K562 (cell line): ENCODE measurements at regions not wholly inside any gene's neighbourhood (a gene's known extent, or its start where the extent isn't known, plus 50 kb on each side); places are given as distances from the start of the nearest gene placed in this dataset.

Source experiments
- ATAC-seq: fragments of 200-7000 bp; cut with Tn5 transposase; 3 replicates; pipeline ENCODE4 v1.9.1; 2020; ENCODE audit warnings: moderate library complexity
- BruUV-seq: library from RNA; stranded (reverse); fragments of 400-500 nt; replicated peaks from 2 replicates; lab custom pipeline; 2021; lab: Mats Ljungman, UMichigan
- CTCF ChIA-PET: fragments of 300-600 bp; formaldehyde crosslinking; extraction: SDS; loops from one replicate; lab custom pipeline; 2021; ENCODE audit warnings: low intra/inter-chr PET ratio; lab: Yijun Ruan, JAX
- POLR2A ChIA-PET: fragments of 300-600, 350-650 bp; sonication (Branson Sonifier 250); formaldehyde crosslinking; extraction: SDS; loops from one replicate; lab custom pipeline; 2021; ENCODE audit warnings: antibody characterized with exemption, inconsistent platforms; lab: Yijun Ruan, JAX
- DNase-seq, 4 experiments: peaks; one replicate each; pipeline versions ENCODE4 v3.0.0 to v3.0.0-alpha.2; 2011 to 2018; ENCODE audit warnings: low spot score in 3 of 4, mixed read lengths in 3 of 4; ENCODE audit errors: extremely low read depth in 1 of 4
- FAIRE-seq: peaks from 2 replicates; lab custom pipeline; 2011; peaks lifted over from hg19 to GRCh38; lab: Jason Lieb, UNC
- H2AFZ ChIP-seq: 2 replicates; pipeline ENCODE4 v1.6.0; 2011; ENCODE audit warnings: low read depth, low read length, control low read depth, inconsistent platforms
- H3K27ac ChIP-seq: fragments of 200-600 bp; 3 replicates; pipeline ENCODE4 v1.8.0; 2011; ENCODE audit warnings: low read depth, mild to moderate bottlenecking, control low read depth, inconsistent platforms, low read length, moderate library complexity, mixed read lengths; ENCODE audit errors: extremely low read depth
- H3K27me3 ChIP-seq, 2 experiments: fragments of 300-600 bp in 1 of 2; 2 replicates in 1 of 2; 3 replicates in 1 of 2; pipeline versions ENCODE4 v1.6.0 to v1.8.0; 2011; ENCODE audit warnings: inconsistent platforms in 2 of 2, low read length in 2 of 2, mild to moderate bottlenecking in 1 of 2, mixed read lengths in 1 of 2, moderate library complexity in 1 of 2; ENCODE audit not compliant: control insufficient read depth in 2 of 2, insufficient read depth in 2 of 2
- H3K36me3 ChIP-seq: fragments of 300-600 bp; 3 replicates; pipeline ENCODE4 v1.8.0; 2011; ENCODE audit warnings: mild to moderate bottlenecking, low read length, inconsistent platforms; ENCODE audit not compliant: control insufficient read depth, insufficient read depth
- H3K4me1 ChIP-seq, 2 experiments: fragments of 200-600 bp in 1 of 2; replicated peaks in 1 of 2; 2 replicates in 1 of 2; 3 replicates in 1 of 2; pipeline versions ENCODE4 v1.5.1 to v1.8.0; 2011; ENCODE audit warnings: inconsistent platforms in 2 of 2, low read length in 2 of 2, mild to moderate bottlenecking in 1 of 2, mixed read lengths in 1 of 2, moderate library complexity in 1 of 2; ENCODE audit not compliant: control insufficient read depth in 2 of 2, insufficient read depth in 2 of 2
- H3K4me2 ChIP-seq: 2 replicates; pipeline ENCODE4 v1.6.1; 2011; ENCODE audit warnings: low read length, control low read depth, inconsistent platforms, mixed read lengths; ENCODE audit not compliant: insufficient read depth
- H3K4me3 ChIP-seq: fragments of 200-600 bp; sonication (generic), shearing (Covaris generic); 2 replicates; pipeline ENCODE4 v1.5.1; 2016; ENCODE audit warnings: control low read depth, inconsistent platforms
- H3K79me2 ChIP-seq: fragments of 200-600 bp; 3 replicates; pipeline ENCODE4 v1.8.0; 2011; ENCODE audit warnings: low read length, inconsistent platforms; ENCODE audit not compliant: control insufficient read depth, insufficient read depth
- H3K9ac ChIP-seq, 2 experiments: 2 replicates each; pipeline versions ENCODE4 v1.6.0 to v1.6.1; 2011; ENCODE audit warnings: low read depth in 2 of 2, low read length in 2 of 2, control low read depth in 1 of 2, inconsistent platforms in 1 of 2, mild to moderate bottlenecking in 1 of 2, mixed read lengths in 1 of 2; ENCODE audit not compliant: insufficient read depth in 1 of 2
- H3K9me1 ChIP-seq: one replicate; pipeline ENCODE4 v1.6.0; 2011; ENCODE audit warnings: inconsistent platforms, mild to moderate bottlenecking, low read length, moderate library complexity; ENCODE audit not compliant: control insufficient read depth, insufficient read depth
- H3K9me3 ChIP-seq: replicated peaks from 2 replicates; pipeline ENCODE4 v1.5.1; 2011; ENCODE audit warnings: low read depth, low read length, inconsistent platforms; ENCODE audit not compliant: control insufficient read depth, insufficient read depth
- H4K20me1 ChIP-seq: replicated peaks from 2 replicates; pipeline ENCODE4 v1.6.1; 2011; ENCODE audit warnings: low read length, inconsistent platforms, mixed read lengths; ENCODE audit not compliant: control insufficient read depth, insufficient read depth
- AFF4 ChIP-seq: sonication (generic); formaldehyde crosslinking; IDR thresholded peaks from 2 replicates; pipeline ENCODE4 v1.8.0; 2023; ENCODE audit warnings: mild to moderate bottlenecking, missing genetic modification reagents
- BRF1 ChIP-seq: IDR thresholded peaks from 3 replicates; pipeline ENCODE4 v1.6.1; 2011; ENCODE audit warnings: borderline replicate concordance, mild to moderate bottlenecking; ENCODE audit not compliant: insufficient read length; ENCODE audit errors: extremely low read depth
- EZH2 ChIP-seq: IDR thresholded peaks from 2 replicates; pipeline ENCODE4 v1.6.1; 2012; ENCODE audit warnings: low read depth, mild to moderate bottlenecking, inconsistent platforms, low read length, borderline replicate concordance
- FOXA3 ChIP-seq, 2 experiments: fragments of 450-650 bp in 1 of 2; sonication (generic) in 1 of 2; formaldehyde crosslinking; IDR thresholded peaks in 1 of 2; conservative IDR thresholded peaks in 1 of 2; 2 replicates each; pipeline versions ENCODE4 v1.4.0 to v1.8.0; 2020 to 2022; ENCODE audit warnings: mild to moderate bottlenecking in 2 of 2, missing genetic modification reagents in 1 of 2
- GABPA ChIP-seq: fragments of 200-800 bp; sonication (Bioruptor generic); conservative IDR thresholded peaks from 2 replicates; pipeline ENCODE4 v1.6.1; 2016; ENCODE audit warnings: low read depth, missing genetic modification characterization, missing compliant biosample characterization
- MCM5 ChIP-seq: fragments of 450-650 bp; IDR thresholded peaks from 2 replicates; pipeline ENCODE4 v1.6.1; 2016; ENCODE audit warnings: low read depth
- MYBL2 ChIP-seq, 2 experiments: fragments of 450-650 bp in 1 of 2; sonication (generic) in 1 of 2; formaldehyde crosslinking in 1 of 2; IDR thresholded peaks; 2 replicates each; pipeline versions ENCODE4 v1.6.1 to v1.8.1; 2017 to 2022; ENCODE audit warnings: borderline replicate concordance in 1 of 2, inconsistent platforms in 1 of 2, low read depth in 1 of 2, mild to moderate bottlenecking in 1 of 2, missing genetic modification reagents in 1 of 2, moderate library complexity in 1 of 2
- NFYB ChIP-seq: IDR thresholded peaks from 2 replicates; pipeline ENCODE4 v1.6.1; 2011; ENCODE audit warnings: mild to moderate bottlenecking, moderate library complexity; ENCODE audit not compliant: insufficient read length; ENCODE audit errors: extremely low read depth
- POLR2A ChIP-seq: fragments of 450-650 bp; conservative IDR thresholded peaks from 2 replicates; pipeline ENCODE4 v1.6.1; 2016
- RBM14 ChIP-seq: fragments of 200-400 bp; formaldehyde crosslinking; IDR thresholded peaks from 2 replicates; pipeline ENCODE4 v1.6.1; 2018; ENCODE audit warnings: low read depth, mild to moderate bottlenecking, low read length, moderate library complexity, borderline replicate concordance; ENCODE audit not compliant: insufficient read depth
- TBL1XR1 ChIP-seq, 2 experiments: IDR thresholded peaks; 2 replicates each; pipeline ENCODE4 v1.6.1; 2012; ENCODE audit warnings: improper control_type of control experiment in 2 of 2, low read length in 2 of 2, mild to moderate bottlenecking in 1 of 2
- ZNF253 ChIP-seq: fragments of 250-450 bp; sonication (Bioruptor Pico); conservative IDR thresholded peaks from 2 replicates; pipeline ENCODE4 v1.6.1; 2021; ENCODE audit warnings: mild to moderate bottlenecking
- ZNF280A ChIP-seq: fragments of 450-650 bp; IDR thresholded peaks from 2 replicates; pipeline ENCODE4 v1.6.1; 2018; ENCODE audit warnings: mild to moderate bottlenecking, low read depth; ENCODE audit not compliant: partially characterized antibody
- ZNF41 ChIP-seq: fragments of 250-450 bp; sonication (Bioruptor Pico); conservative IDR thresholded peaks from 2 replicates; pipeline ENCODE4 v1.4.0; 2020; ENCODE audit warnings: mild to moderate bottlenecking
- ZSCAN32 ChIP-seq: fragments of 450-650 bp; formaldehyde crosslinking; IDR thresholded peaks from 2 replicates; pipeline ENCODE4 v1.4.0; 2020; ENCODE audit warnings: mild to moderate bottlenecking, moderate library complexity
- WGBS: fragments of 100-300 bp; shearing (Covaris generic); methylation state at CpG from one replicate; pipeline ENCODE4 v1.1.6; 2016; ENCODE audit warnings: low coverage, mixed read lengths; ENCODE audit not compliant: insufficient coverage; ENCODE audit errors: missing lambda C conversion rate; 5-methylcytosine and 5-hydroxymethylcytosine counted together
- in situ Hi-C: fragments of 300-500 bp; cut with MboI; formaldehyde crosslinking; loops from 4 replicates; pipeline ENCODE4 v1.15.0; 2018; ENCODE audit warnings: inconsistent platforms, mixed read lengths
- intact Hi-C: fragments of 100-400 bp; cut with micrococcal nuclease; formaldehyde crosslinking; loops from 2 replicates; pipeline ENCODE4 v1.14.2; 2022

GRCh38 chr2:147222506-147222905 is 622.3 kb upstream of the ACVR2A start (continued):
- no peak for TF ChIP-seq GABPA
- no peak for TF ChIP-seq FOXA3 (CRISPR knock-in tag; conservative IDR thresholded peaks at IDR 0.05 in 1 of 2, IDR thresholded peaks at IDR 0.05 in 1 of 2)
- no peak for TF ChIP-seq EZH2
- TF ChIP-seq ZNF253: no peak
- TF ChIP-seq POLR2A: no peak
- no peak for TF ChIP-seq BRF1
- TF ChIP-seq, all 486 proteins: peak for 0

DNA sequence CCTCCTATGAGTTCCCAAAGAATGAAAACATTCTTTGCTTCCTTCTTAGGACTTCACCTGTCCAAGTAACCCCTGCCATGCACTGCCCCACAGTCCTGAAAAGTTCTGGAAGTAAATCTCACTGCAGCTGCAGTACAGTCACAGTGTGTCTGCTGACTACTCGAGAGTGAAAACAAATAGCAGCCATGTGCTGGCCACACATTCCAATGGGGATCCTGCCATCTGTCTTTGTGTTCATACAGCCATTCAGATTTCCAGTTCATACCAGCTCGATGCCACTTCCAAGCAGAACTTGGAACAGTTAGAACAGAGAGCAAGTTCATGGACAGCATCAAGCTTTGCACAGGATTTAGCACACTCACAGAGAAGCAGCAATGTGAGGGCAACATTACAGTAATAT is 629.9 kb upstream of the ACVR2A start:
- H3K27ac ChIP-seq: no peak overlapping the region
- H3K36me3 ChIP-seq: no peaks in the 10 kb centered on the region
- 0% methylated on average over 2 of the region's 2 CpGs for whole genome bisulfite sequencing
- H2AFZ ChIP-seq: no peak overlapping the region
- H3K4me3 ChIP-seq: no peak overlapping the region
- no peaks in the 10 kb centered on the region for H3K9me1 ChIP-seq
- no peaks in the 10 kb centered on the region for H3K79me2 ChIP-seq
- no peak overlapping the region for H3K9ac ChIP-seq
- in situ Hi-C loops: no loop called here
- H4K20me1 ChIP-seq: no peaks in the 10 kb centered on the region
- ATAC-seq (no peak), DNase-seq (no peak), FAIRE-seq (no peak)
- BruUV-seq: no TSS peak
- no peaks in the 10 kb centered on the region for H3K27me3 ChIP-seq
- intact Hi-C loops: no loop called here
- POLR2A ChIA-PET: no interaction called here
- no peaks in the 10 kb centered on the region for H3K9me3 ChIP-seq
- no peak overlapping the region for H3K4me2 ChIP-seq
- CTCF ChIA-PET: no interaction called here
- no peaks in the 10 kb centered on the region for H3K4me1 ChIP-seq
- TF ChIP-seq BRF1 (no peak), POLR2A (no peak), ZNF253 (no peak), RBM14 (no peak), MYBL2 (IDR thresholded peaks at IDR 0.05; ENCODE audit: low read depth) (no peak), MYBL2 (CRISPR knock-in tag; IDR thresholded peaks at IDR 0.05; ENCODE audit: borderline replicate concordance) (no peak), ZNF280A (no peak), FOXA3 (CRISPR knock-in tag; conservative IDR thresholded peaks at IDR 0.05 in 1 of 2, IDR thresholded peaks at IDR 0.05 in 1 of 2) (no peak), ZSCAN32 (CRISPR knock-in tag) (no peak), TBL1XR1 (IDR thresholded peaks at IDR 0.05; ENCODE audit: low read length in 2 of 2) (no peak), NFYB (no peak), AFF4 (CRISPR knock-in tag) (no peak), MCM5 (no peak), ZNF41 (no peak)
